Parathyroid adenoma (tissue), 2 donors: ENCODE measurements at regions not wholly inside any gene's neighbourhood (a gene's known extent, or its start where the extent isn't known, plus 50 kb on each side); places are given as distances from the start of the nearest gene placed in this dataset.
A peak's percentile ranks its signal among the peaks of the same experiment; 100 is the strongest.

Experiments
- H2AFZ ChIP-seq: fragments of 300-600 bp; sonication (generic); one replicate; pipeline ENCODE4 v1.7.0; 2017; ENCODE audit warnings: antibody characterized with exemption, mild to moderate bottlenecking
- H3K27ac ChIP-seq: fragments of 300-600 bp; sonication (generic); one replicate; pipeline ENCODE4 v1.7.0; 2017
- H3K27me3 ChIP-seq: fragments of 300-600 bp; sonication (generic); one replicate; pipeline ENCODE4 v1.7.0; 2017; ENCODE audit warnings: low read length; ENCODE audit not compliant: control insufficient read depth, insufficient read depth
- H3K36me3 ChIP-seq: fragments of 300-600 bp; sonication (generic); one replicate; pipeline ENCODE4 v1.7.0; 2017; ENCODE audit warnings: low read length; ENCODE audit not compliant: control insufficient read depth, insufficient read depth
- H3K4me1 ChIP-seq: fragments of 300-600 bp; sonication (generic); one replicate; pipeline ENCODE4 v1.7.0; 2017; ENCODE audit warnings: control low read depth
- H3K4me2 ChIP-seq: fragments of 300-600 bp; sonication (generic); one replicate; pipeline ENCODE4 v1.7.0; 2017; ENCODE audit warnings: low read length
- H3K4me3 ChIP-seq: fragments of 300-600 bp; sonication (generic); one replicate; pipeline ENCODE4 v1.7.0; 2017; ENCODE audit warnings: low read depth, low read length
- H3K79me2 ChIP-seq: fragments of 300-600 bp; sonication (generic); one replicate; pipeline ENCODE4 v1.7.0; 2017; ENCODE audit warnings: control low read depth
- H3K9ac ChIP-seq: fragments of 300-600 bp; sonication (generic); one replicate; pipeline ENCODE4 v1.7.0; 2017; ENCODE audit warnings: mild to moderate bottlenecking
- H3K9me3 ChIP-seq: fragments of 300-600 bp; sonication (generic); one replicate; pipeline ENCODE4 v1.7.0; 2017; ENCODE audit warnings: low read length; ENCODE audit not compliant: control insufficient read depth
- TF ChIP-seq, protein P1 (sequence below): fragments of 300-600 bp; sonication (generic); IDR thresholded peaks from one replicate; pipeline ENCODE4 v1.7.0; 2017; ENCODE audit warnings: antibody characterized with exemption, mild to moderate bottlenecking
- donor health status: primary hyperparathyroidism.

DNA sequence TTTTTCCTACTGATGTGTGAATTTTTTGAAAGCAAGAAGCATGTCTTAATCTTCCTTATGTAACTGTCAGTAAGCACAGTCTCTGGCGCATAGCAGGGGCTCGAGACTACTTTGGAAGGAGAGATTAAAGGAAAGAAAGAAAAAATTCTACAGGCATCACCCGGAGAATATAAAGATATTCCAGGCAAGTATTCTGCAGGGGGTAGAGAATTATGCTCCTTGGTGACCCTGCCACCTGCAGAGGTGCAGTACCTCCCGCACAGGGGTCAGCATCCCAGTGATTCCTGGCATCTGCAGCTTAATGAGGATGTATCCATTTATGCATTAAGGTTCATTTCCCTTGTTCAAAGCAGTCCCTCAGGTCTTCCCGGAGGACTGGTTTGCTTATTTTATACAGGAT lies 87.6 kb upstream of the WLS start:
- Histone ChIP-seq H3K4me3 (no peak overlapping the region), H3K36me3 (no peaks in the 10 kb centered on the region), H3K27ac (no peak overlapping the region), H3K9me3 (no peaks in the 10 kb centered on the region), H3K79me2 (no peaks in the 10 kb centered on the region), H3K4me2 (no peak overlapping the region), H2AFZ (no peak overlapping the region), H3K27me3 (no peaks in the 10 kb centered on the region), H3K4me1 (no peaks in the 10 kb centered on the region), H3K9ac (no peak overlapping the region)
- TF ChIP-seq, protein P1, sequence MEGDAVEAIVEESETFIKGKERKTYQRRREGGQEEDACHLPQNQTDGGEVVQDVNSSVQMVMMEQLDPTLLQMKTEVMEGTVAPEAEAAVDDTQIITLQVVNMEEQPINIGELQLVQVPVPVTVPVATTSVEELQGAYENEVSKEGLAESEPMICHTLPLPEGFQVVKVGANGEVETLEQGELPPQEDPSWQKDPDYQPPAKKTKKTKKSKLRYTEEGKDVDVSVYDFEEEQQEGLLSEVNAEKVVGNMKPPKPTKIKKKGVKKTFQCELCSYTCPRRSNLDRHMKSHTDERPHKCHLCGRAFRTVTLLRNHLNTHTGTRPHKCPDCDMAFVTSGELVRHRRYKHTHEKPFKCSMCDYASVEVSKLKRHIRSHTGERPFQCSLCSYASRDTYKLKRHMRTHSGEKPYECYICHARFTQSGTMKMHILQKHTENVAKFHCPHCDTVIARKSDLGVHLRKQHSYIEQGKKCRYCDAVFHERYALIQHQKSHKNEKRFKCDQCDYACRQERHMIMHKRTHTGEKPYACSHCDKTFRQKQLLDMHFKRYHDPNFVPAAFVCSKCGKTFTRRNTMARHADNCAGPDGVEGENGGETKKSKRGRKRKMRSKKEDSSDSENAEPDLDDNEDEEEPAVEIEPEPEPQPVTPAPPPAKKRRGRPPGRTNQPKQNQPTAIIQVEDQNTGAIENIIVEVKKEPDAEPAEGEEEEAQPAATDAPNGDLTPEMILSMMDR: no peak

DNA sequence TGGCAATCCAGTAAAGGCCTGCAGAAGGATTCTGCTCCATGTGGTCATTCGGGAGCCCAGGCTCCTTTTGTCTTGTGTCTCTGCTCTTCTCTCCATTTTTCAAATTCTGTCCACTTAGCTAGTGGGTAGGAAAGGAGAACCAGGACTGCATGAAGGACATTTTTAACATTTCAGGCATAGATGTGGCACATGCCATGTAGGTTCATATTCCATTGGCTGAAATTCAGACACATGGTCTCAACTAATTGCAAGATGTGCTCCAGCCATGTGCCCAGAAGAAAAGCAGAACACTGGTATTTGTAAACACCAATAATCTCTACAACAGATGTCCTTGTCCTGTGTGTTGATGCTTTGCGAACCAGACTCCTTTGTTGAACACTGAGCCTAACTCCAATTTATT lies 85.2 kb upstream of the WLS start:
- Histone ChIP-seq H2AFZ (no peak overlapping the region), H3K4me2 (no peak overlapping the region), H3K4me1 (no peaks in the 10 kb centered on the region), H3K36me3 (no peaks in the 10 kb centered on the region), H3K9ac (no peak overlapping the region), H3K4me3 (no peak overlapping the region), H3K9me3 (no peaks in the 10 kb centered on the region), H3K79me2 (no peaks in the 10 kb centered on the region), H3K27ac (no peak overlapping the region), H3K27me3 (no peaks in the 10 kb centered on the region)
- TF ChIP-seq, protein P1: no peak

DNA sequence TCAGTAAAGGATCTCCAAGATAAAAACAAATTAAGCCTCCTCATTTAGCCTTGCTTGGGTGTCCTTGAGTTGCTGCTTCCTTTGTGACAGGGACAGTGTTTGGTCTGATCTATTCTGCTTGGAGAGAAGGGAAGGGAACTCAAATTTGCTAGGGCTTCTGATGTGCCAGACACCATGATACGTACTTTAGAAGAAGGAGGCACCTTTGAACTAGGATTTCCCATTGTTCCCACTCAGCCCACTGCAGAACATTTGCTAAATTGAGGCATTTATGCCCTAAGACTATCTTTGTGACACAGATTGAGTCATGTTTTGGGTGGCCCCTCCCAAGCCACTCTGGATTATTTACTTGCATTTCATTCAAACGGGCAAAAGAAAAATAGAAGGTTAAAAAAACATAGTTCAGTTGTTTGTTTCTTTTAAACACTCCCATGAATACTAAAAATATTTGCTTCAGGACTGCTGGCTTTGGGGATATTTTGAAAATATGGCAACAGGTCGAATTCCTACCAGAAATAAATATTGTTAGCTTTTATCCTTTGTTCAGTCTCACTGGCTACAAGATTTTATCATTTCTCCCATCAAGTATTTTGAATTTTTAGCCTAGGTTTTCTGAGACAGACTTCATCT lies 81.9 kb upstream of the WLS start:
- Histone ChIP-seq H3K9ac (no peak overlapping the region), H3K79me2 (no peaks in the 10 kb centered on the region), H3K27me3 (no peaks in the 10 kb centered on the region), H3K9me3 (no peaks in the 10 kb centered on the region), H2AFZ (no peak overlapping the region), H3K36me3 (no peaks in the 10 kb centered on the region), H3K4me1 (no peaks in the 10 kb centered on the region), H3K4me3 (no peak overlapping the region), H3K4me2 (no peak overlapping the region), H3K27ac (no peak overlapping the region)
- TF ChIP-seq, protein P1: no peak

DNA sequence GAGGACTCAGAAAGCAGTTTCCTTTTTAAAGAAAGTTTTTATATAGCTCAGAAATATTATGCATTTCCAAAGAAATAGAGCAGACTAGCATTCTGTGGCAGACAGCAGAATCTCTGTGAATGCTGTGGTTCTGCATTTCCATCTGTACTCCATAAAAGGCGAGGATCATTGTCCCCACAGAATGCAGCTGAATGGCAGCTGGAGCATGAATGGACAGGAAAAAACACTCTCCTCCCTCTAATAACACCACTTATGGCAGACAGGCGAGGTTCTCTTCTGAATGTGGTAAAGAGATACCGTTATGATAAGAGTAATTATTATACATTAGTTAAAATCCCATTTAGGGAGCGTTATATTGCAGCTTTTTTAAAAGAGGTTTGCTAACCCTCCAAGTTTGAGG lies 81.4 kb upstream of the WLS start:
- H3K27ac ChIP-seq: no peak overlapping the region
- H3K9me3 ChIP-seq: no peaks in the 10 kb centered on the region
- H3K36me3 ChIP-seq: no peaks in the 10 kb centered on the region
- no peaks in the 10 kb centered on the region for H3K27me3 ChIP-seq
- H3K4me1 ChIP-seq: no peaks in the 10 kb centered on the region
- H3K9ac ChIP-seq: no peak overlapping the region
- H2AFZ ChIP-seq: no peak overlapping the region
- TF ChIP-seq, protein P1: no peak
- no peaks in the 10 kb centered on the region for H3K79me2 ChIP-seq
- H3K4me3 ChIP-seq: no peak overlapping the region
- no peak overlapping the region for H3K4me2 ChIP-seq

GRCh38 chr1:68308034-68308433 lies 75.7 kb upstream of the WLS start:
- Histone ChIP-seq H3K4me3 (peak overlapping the region; percentile 38), H3K79me2 (no peaks in the 10 kb centered on the region), H2AFZ (no peak overlapping the region), H3K9ac (no peak overlapping the region), H3K4me2 (peak overlapping the region; percentile 48), H3K9me3 (no peaks in the 10 kb centered on the region), H3K36me3 (no peaks in the 10 kb centered on the region), H3K27me3 (no peaks in the 10 kb centered on the region), H3K27ac (no peak overlapping the region), H3K4me1 (no peaks in the 10 kb centered on the region)
- TF ChIP-seq, protein P1: no peak
